Skeletal muscle cell (primary cell): ENCODE measurements at regions not wholly inside any gene's neighbourhood (a gene's known extent, or its start where the extent isn't known, plus 50 kb on each side); places are given as distances from the start of the nearest gene placed in this dataset.
"Not testable (repeated sequence)": the region's sequence is repeated elsewhere in the genome, so short reads cannot be mapped to it uniquely, and the experiment has no call there.

Experiments
- DNase-seq: peaks from one replicate; pipeline ENCODE4 v3.0.0-alpha.2; 2010; ENCODE audit warnings: low read depth
- H3K4me3 ChIP-seq: 2 replicates; pipeline ENCODE4 v1.5.1; 2011; ENCODE audit warnings: low read depth, mild to moderate bottlenecking, control low read depth, low read length, moderate library complexity

- H3K4me3 ChIP-seq, DNase-seq: not testable (repeated sequence)
These were observed 1356.4 kb downstream of the RPA4 start for GRCh38 chrX:98240061-98240460.

GRCh38 chrX:98263135-98263534 is 1379.4 kb downstream of the RPA4 start:
- H3K4me3 ChIP-seq: no peak overlapping the region
- DNase-seq: no peak

- no peak for DNase-seq
- H3K4me3 ChIP-seq: no peak overlapping the region
These were observed 1406.0 kb downstream of the RPA4 start for GRCh38 chrX:98289726-98290125.

- DNase-seq: no peak
- no peak overlapping the region for H3K4me3 ChIP-seq
These were observed 1410.6 kb downstream of the RPA4 start for GRCh38 chrX:98294310-98294709.

GRCh38 chrX:98296129-98296528 is 1412.4 kb downstream of the RPA4 start:
- DNase-seq: no peak
- no peak overlapping the region for H3K4me3 ChIP-seq

- no peak overlapping the region for H3K4me3 ChIP-seq
- no peak for DNase-seq
These were observed 1416.1 kb downstream of the RPA4 start for GRCh38 chrX:98299785-98300184.

- H3K4me3 ChIP-seq, DNase-seq: not testable (repeated sequence)
These were observed 1416.8 kb downstream of the RPA4 start for GRCh38 chrX:98300536-98300935.

- DNase-seq: no peak
These were observed 1447.7 kb downstream of the RPA4 start for GRCh38 chrX:98331407-98331806.

GRCh38 chrX:98338544-98338943 is 1454.8 kb downstream of the RPA4 start:
- DNase-seq: no peak
- no peak overlapping the region for H3K4me3 ChIP-seq

More at GRCh38 chrX:98331407-98331806, 1447.7 kb downstream of the RPA4 start:
- H3K4me3 ChIP-seq: no peak overlapping the region

- H3K4me3 ChIP-seq: no peak overlapping the region
These were observed 1467.2 kb downstream of the RPA4 start for GRCh38 chrX:98350940-98351339.

GRCh38 chrX:98357146-98357545 is 1473.4 kb downstream of the RPA4 start:
- DNase-seq: no peak
- no peak overlapping the region for H3K4me3 ChIP-seq

More at GRCh38 chrX:98350940-98351339, 1467.2 kb downstream of the RPA4 start:
- DNase-seq: no peak

GRCh38 chrX:98362630-98363029 is 1478.9 kb downstream of the RPA4 start:
- H3K4me3 ChIP-seq: no peak overlapping the region
- DNase-seq: no peak

- no peak overlapping the region for H3K4me3 ChIP-seq
- DNase-seq: no peak
These were observed 1488.3 kb downstream of the RPA4 start for GRCh38 chrX:98371994-98372393.

- H3K4me3 ChIP-seq: no peak overlapping the region
- no peak for DNase-seq
These were observed 1495.4 kb downstream of the RPA4 start for GRCh38 chrX:98379134-98379533.

GRCh38 chrX:98380106-98380505 is 1496.4 kb downstream of the RPA4 start:
- no peak for DNase-seq
- H3K4me3 ChIP-seq: no peak overlapping the region

GRCh38 chrX:98380556-98380955 is 1496.8 kb downstream of the RPA4 start:
- no peak for DNase-seq
- H3K4me3 ChIP-seq: no peak overlapping the region

- no peak overlapping the region for H3K4me3 ChIP-seq
- no peak for DNase-seq
These were observed 1514.8 kb downstream of the RPA4 start for GRCh38 chrX:98398542-98398941.

GRCh38 chrX:98405376-98405775 is 1521.7 kb downstream of the RPA4 start:
- no peak overlapping the region for H3K4me3 ChIP-seq
- DNase-seq: no peak

- DNase-seq: no peak
- no peak overlapping the region for H3K4me3 ChIP-seq
These were observed 1523.9 kb downstream of the RPA4 start for GRCh38 chrX:98407584-98407983.

- no peak for DNase-seq
These were observed 1526.2 kb downstream of the RPA4 start for GRCh38 chrX:98409867-98410266.

GRCh38 chrX:98412058-98412457 is 1528.3 kb downstream of the RPA4 start:
- DNase-seq: no peak
- H3K4me3 ChIP-seq: no peak overlapping the region

More at GRCh38 chrX:98409867-98410266, 1526.2 kb downstream of the RPA4 start:
- no peak overlapping the region for H3K4me3 ChIP-seq

- no peak for DNase-seq
- H3K4me3 ChIP-seq: no peak overlapping the region
These were observed 1538.8 kb downstream of the RPA4 start for GRCh38 chrX:98422536-98422935.
